Smooth muscle cell (in vitro differentiated cells): ENCODE measurements at regions not wholly inside any gene's neighbourhood (a gene's known extent, or its start where the extent isn't known, plus 50 kb on each side); places are given as distances from the start of the nearest gene placed in this dataset.

Experiments used
- DNase-seq: peaks from one replicate; lab custom pipeline; 2025; ENCODE audit not compliant: unreplicated experiment; lab: John Stamatoyannopoulos, UW
- H2AFZ ChIP-seq: fragments of 200-600 bp; sonication (generic); 2 replicates; pipeline ENCODE4 v1.6.0; 2016; ENCODE audit warnings: antibody characterized with exemption, low read depth, mild to moderate bottlenecking
- H3F3A ChIP-seq: fragments of 200-600 bp; sonication (generic); 2 replicates; pipeline ENCODE4 v1.6.0; 2017; ENCODE audit warnings: antibody characterized with exemption, low read depth
- H3K27ac ChIP-seq: fragments of 200-600 bp; sonication (generic); 2 replicates; pipeline ENCODE4 v1.5.1; 2016; ENCODE audit warnings: low read depth, mild to moderate bottlenecking
- H3K27me3 ChIP-seq: fragments of 200-600 bp; sonication (generic); 2 replicates; pipeline ENCODE4 v1.6.1; 2016; ENCODE audit warnings: low read depth, mild to moderate bottlenecking
- H3K36me3 ChIP-seq: fragments of 200-600 bp; sonication (generic); 2 replicates; pipeline ENCODE4 v1.5.1; 2016; ENCODE audit warnings: low read depth
- H3K4me1 ChIP-seq: fragments of 200-600 bp; sonication (generic); 2 replicates; pipeline ENCODE4 v1.5.1; 2016; ENCODE audit warnings: low read depth
- H3K4me2 ChIP-seq: fragments of 200-600 bp; sonication (generic); 2 replicates; pipeline ENCODE4 v1.6.0; 2016; ENCODE audit warnings: mild to moderate bottlenecking
- H3K4me3 ChIP-seq: fragments of 200-600 bp; sonication (generic); 2 replicates; pipeline ENCODE4 v1.5.1; 2016; ENCODE audit warnings: mild to moderate bottlenecking
- H3K79me2 ChIP-seq: fragments of 200-600 bp; sonication (generic); 2 replicates; pipeline ENCODE4 v1.6.0; 2016; ENCODE audit warnings: low read depth, mild to moderate bottlenecking
- H3K9ac ChIP-seq: fragments of 200-600 bp; sonication (generic); 2 replicates; pipeline ENCODE4 v1.6.0; 2016; ENCODE audit warnings: low read depth
- H3K9me3 ChIP-seq: fragments of 200-600 bp; sonication (generic); replicated peaks from 2 replicates; pipeline ENCODE4 v1.5.1; 2016; ENCODE audit warnings: low read depth
- H4K20me1 ChIP-seq: fragments of 200-600 bp; sonication (generic); 2 replicates; pipeline ENCODE4 v1.6.0; 2016; ENCODE audit warnings: low read depth
- WGBS: methylation state at CpG from one replicate; pipeline ENCODE4 v1.1.7; 2016; ENCODE audit warnings: low lambda C conversion rate; 5-methylcytosine and 5-hydroxymethylcytosine counted together
- TF ChIP-seq, protein P1 (sequence below): fragments of 200-600 bp; sonication (generic); IDR thresholded peaks from 2 replicates; pipeline ENCODE4 v1.5.1; 2017; ENCODE audit warnings: borderline replicate concordance, mild to moderate bottlenecking, antibody characterized with exemption; ENCODE audit not compliant: insufficient read depth, poor library complexity, severe bottlenecking

DNA sequence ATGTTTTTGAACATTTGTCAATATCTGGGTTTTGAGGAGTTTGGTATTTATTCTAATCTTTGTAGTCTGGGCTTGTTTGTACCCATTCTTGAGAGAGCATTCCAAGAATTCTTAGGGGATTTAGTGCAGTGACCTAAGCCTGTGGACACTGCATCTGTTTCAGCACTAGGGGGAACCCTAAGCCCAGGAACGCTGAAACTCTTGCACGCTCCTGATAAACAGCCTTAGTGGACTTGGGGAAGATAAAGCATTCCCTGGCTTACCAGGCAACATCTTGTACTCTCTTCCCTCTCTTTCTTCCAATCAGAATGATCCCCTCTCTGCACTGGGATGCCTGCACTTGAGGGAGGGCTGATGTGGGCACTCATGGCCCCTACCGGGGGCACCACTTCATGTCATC is 654.9 kb upstream of the HTR2C start:
- H4K20me1 ChIP-seq = no peaks in the 10 kb centered on the region
- H3F3A ChIP-seq = no peaks in the 10 kb centered on the region
- no peak overlapping the region for H3K9ac ChIP-seq
- H3K27ac ChIP-seq = no peak overlapping the region
- H3K4me3 ChIP-seq = no peak overlapping the region
- H2AFZ ChIP-seq = no peak overlapping the region
- H3K36me3 ChIP-seq = no peaks in the 10 kb centered on the region
- H3K4me2 ChIP-seq = no peak overlapping the region
- H3K27me3 ChIP-seq = no peaks in the 10 kb centered on the region
- no peaks in the 10 kb centered on the region for H3K79me2 ChIP-seq
- DNase-seq = no peak
- WGBS = 31% methylated on average over 3 of the region's 3 CpGs
- peaks cover 13% of the 10 kb centered on the region for H3K9me3 ChIP-seq
- H3K4me1 ChIP-seq = peaks cover 3% of the 10 kb centered on the region
- TF ChIP-seq, protein P1, sequence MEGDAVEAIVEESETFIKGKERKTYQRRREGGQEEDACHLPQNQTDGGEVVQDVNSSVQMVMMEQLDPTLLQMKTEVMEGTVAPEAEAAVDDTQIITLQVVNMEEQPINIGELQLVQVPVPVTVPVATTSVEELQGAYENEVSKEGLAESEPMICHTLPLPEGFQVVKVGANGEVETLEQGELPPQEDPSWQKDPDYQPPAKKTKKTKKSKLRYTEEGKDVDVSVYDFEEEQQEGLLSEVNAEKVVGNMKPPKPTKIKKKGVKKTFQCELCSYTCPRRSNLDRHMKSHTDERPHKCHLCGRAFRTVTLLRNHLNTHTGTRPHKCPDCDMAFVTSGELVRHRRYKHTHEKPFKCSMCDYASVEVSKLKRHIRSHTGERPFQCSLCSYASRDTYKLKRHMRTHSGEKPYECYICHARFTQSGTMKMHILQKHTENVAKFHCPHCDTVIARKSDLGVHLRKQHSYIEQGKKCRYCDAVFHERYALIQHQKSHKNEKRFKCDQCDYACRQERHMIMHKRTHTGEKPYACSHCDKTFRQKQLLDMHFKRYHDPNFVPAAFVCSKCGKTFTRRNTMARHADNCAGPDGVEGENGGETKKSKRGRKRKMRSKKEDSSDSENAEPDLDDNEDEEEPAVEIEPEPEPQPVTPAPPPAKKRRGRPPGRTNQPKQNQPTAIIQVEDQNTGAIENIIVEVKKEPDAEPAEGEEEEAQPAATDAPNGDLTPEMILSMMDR = peak; percentile 63

DNA sequence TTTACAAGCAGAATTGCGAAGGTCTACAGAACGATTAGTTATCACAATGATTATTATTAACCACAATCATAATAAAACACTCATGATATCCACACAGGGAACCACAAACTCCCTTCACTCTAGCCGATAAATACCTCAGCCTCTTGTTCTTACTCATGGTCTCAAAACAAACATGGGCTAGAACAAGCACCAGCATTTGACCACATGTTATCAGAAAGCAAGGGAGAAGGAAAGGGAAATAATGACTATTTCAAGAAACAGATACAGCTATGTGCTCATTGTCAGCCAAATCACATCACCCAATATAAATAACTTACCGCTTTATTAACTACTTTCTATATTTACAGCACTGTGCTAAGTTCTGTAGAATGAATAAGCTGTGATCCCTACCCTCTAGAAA is 663.2 kb upstream of the HTR2C start:
- H3F3A ChIP-seq = no peaks in the 10 kb centered on the region
- H4K20me1 ChIP-seq = no peaks in the 10 kb centered on the region
- H3K79me2 ChIP-seq = no peaks in the 10 kb centered on the region
- H3K4me1 ChIP-seq = no peaks in the 10 kb centered on the region
- no peaks in the 10 kb centered on the region for H3K36me3 ChIP-seq
- H3K9ac ChIP-seq = no peak overlapping the region
- WGBS = 20% methylated on average over 4 of the region's 4 CpGs
- H3K4me2 ChIP-seq = peak overlapping the region; percentile 79
- H3K4me3 ChIP-seq = no peak overlapping the region
- H3K27me3 ChIP-seq = no peaks in the 10 kb centered on the region
- no peak overlapping the region for H3K27ac ChIP-seq
- DNase-seq = no peak
- peak overlapping the region; percentile 1 for H2AFZ ChIP-seq
- TF ChIP-seq, protein P1 = no peak
- H3K9me3 ChIP-seq = no peaks in the 10 kb centered on the region

DNA sequence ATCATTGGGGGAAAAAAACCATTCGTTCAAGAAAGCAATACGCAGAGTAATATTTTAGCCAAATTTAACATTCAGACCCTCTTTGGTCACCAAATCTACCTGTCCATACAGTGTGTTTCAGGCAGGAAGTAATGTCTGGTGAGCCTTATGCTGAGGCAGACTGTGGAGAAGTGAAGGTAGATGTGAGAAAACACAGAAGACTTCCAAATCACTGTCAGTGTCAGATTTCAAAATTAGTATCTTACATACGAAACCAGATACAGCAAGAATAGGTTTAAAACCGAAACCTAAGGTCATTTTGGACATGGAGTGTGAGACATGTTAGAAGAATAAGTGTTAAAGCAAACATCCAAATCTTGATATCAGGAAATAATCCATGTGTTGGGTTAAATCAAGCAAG is 664.5 kb upstream of the HTR2C start:
- 87% methylated on average over 4 of the region's 4 CpGs for WGBS
- TF ChIP-seq, protein P1 = no peak
- no peaks in the 10 kb centered on the region for H3K36me3 ChIP-seq
- no peaks in the 10 kb centered on the region for H3K27me3 ChIP-seq
- H2AFZ ChIP-seq = peak overlapping the region; percentile 79
- no peak overlapping the region for H3K27ac ChIP-seq
- H3F3A ChIP-seq = no peaks in the 10 kb centered on the region
- DNase-seq = no peak
- no peaks in the 10 kb centered on the region for H3K79me2 ChIP-seq
- no peaks in the 10 kb centered on the region for H3K4me1 ChIP-seq
- no peak overlapping the region for H3K9ac ChIP-seq
- H3K4me2 ChIP-seq = no peak overlapping the region
- H4K20me1 ChIP-seq = no peaks in the 10 kb centered on the region
- no peaks in the 10 kb centered on the region for H3K9me3 ChIP-seq
- H3K4me3 ChIP-seq = no peak overlapping the region

DNA sequence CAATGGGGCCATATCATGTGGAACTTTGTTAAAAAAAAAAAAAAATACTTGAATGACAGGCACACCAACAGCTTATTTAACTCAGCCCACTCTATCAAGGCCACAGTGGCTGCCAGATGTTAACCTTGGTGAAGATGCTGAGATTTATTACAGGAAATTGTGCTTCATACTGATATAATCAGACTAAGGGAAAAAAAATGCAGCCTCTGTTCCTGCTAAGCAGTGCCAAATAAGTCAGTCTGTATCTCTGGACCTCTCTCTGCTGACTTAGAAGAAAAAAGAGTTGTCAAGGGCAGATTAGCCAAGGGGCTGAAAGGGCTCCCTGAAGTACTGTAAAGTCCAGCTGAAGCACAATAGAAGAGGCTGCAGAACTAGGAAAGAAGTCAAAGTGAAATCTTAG is 677.7 kb upstream of the HTR2C start:
- Histone ChIP-seq H3K27ac (peak overlapping the region; percentile 9), H3K4me3 (no peak overlapping the region), H2AFZ (no peak overlapping the region), H3K9ac (no peak overlapping the region), H3K27me3 (no peaks in the 10 kb centered on the region), H3K4me1 (no peaks in the 10 kb centered on the region), H3F3A (peaks cover 3% of the 10 kb centered on the region), H3K36me3 (no peaks in the 10 kb centered on the region), H4K20me1 (no peaks in the 10 kb centered on the region), H3K4me2 (no peak overlapping the region), H3K9me3 (no peaks in the 10 kb centered on the region), H3K79me2 (no peaks in the 10 kb centered on the region)
- TF ChIP-seq, protein P1 = no peak
- no peak for DNase-seq
